ENCODE measurements at regions not wholly inside any gene's neighbourhood (a gene's known extent, or its start where the extent isn't known, plus 50 kb on each side); places are given as distances from the start of the nearest gene placed in this dataset.

DNA sequence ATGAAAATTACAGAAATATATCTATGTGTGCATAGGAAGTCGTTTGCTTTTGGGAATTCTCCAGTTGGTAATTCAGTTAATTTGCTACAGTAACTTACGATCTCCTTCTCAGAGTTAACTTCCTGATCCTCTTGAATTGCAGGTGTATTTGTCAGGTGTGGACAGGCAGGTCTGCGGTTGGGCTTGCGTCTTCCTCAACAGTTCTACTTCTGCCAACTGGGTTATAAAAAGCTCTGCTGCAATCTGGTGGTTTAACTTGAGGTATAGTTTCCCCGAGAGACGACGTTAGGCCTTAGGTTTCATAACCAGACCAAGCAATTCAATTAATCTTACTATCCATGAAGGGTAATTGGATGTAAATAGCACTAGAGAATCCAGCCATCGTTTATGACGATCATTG is 88.2 kb downstream of the GABPA start:
- CTCF ChIA-PET: interaction anchor here (0.5 to 1.4 kb wide), 2 partner anchors 22 to 966 kb away, joined by 3 to 4 read pairs; no protein-coding TSS in a partner anchor

DNA sequence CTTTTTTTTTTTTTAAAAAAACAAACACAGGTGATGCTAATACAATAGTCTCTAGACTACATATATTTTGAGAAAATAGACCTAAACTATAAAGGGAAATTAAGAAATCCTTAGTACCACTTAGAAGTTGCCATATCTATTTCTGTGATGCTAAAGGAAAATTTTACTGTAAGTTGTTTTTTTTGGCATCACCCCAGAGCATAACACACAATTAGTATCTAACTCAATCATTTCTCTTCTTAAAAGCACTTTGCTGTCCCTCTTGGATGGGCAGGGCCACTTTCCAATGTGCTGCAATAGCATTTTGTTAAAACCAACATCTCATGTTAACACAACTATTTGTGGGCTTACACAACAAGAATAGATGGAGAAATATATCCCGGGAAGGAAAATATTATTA is 91.9 kb downstream of the GABPA start:
- Histone ChIP-seq H3K4me3 (ENCODE audit: low read depth in 2 of 2, low read length in 1 of 2) (no peak overlapping the region), H3K9me3 (no peaks in the 10 kb centered on the region), H3F3A (replicated peaks; ENCODE audit: insufficient read depth) (no peaks in the 10 kb centered on the region), H4K20me1 (ENCODE audit: insufficient read depth) (no peaks in the 10 kb centered on the region), H3K9me2 (no peaks in the 10 kb centered on the region), H2AFZ (ENCODE audit: low read depth) (no peak overlapping the region), H3K27ac (ENCODE audit: low read depth in 2 of 2, low read length in 1 of 2) (no peak overlapping the region), H3K9ac (no peak overlapping the region), H3K79me2 (ENCODE audit: insufficient read depth) (no peaks in the 10 kb centered on the region), H3K36me3 (replicated peaks in 1 of 2; ENCODE audit: control insufficient read depth in 1 of 2, insufficient read depth in 2 of 2, low read length in 1 of 2) (no peaks in the 10 kb centered on the region), H3K4me2 (no peak overlapping the region), H3K4me1 (ENCODE audit: control insufficient read depth in 1 of 2, insufficient read depth in 2 of 2, low read depth in 1 of 2, low read length in 1 of 2) (no peaks in the 10 kb centered on the region), H3K27me3 (ENCODE audit: insufficient read depth) (no peaks in the 10 kb centered on the region)
- ChIA-PET CTCF (interaction anchor here (0.7 to 0.9 kb wide), 2 partner anchors 17 to 25 kb away, joined by 3 read pairs; no protein-coding TSS in a partner anchor), POLR2A (interaction anchor here (0.6 kb wide), 1 partner anchor 409 kb away, joined by 3 read pairs; no protein-coding TSS in a partner anchor)
- WGBS (ENCODE audit: low lambda C conversion rate): 26% methylated on average over 1 of the region's 1 CpG
- no peak for DNase-seq
- TF ChIP-seq FOSL2 (IDR thresholded peaks at IDR 0.05; ENCODE audit: borderline replicate concordance, low read depth) (no peak), YY1 (IDR thresholded peaks at IDR 0.05; ENCODE audit: low read depth) (no peak), ELF1 (IDR thresholded peaks at IDR 0.05) (no peak), EP300 (IDR thresholded peaks at IDR 0.05; ENCODE audit: borderline replicate concordance in 1 of 2, low read depth in 1 of 2, low read length in 1 of 2) (no peak), NRF1 (IDR thresholded peaks at IDR 0.05; ENCODE audit: low read depth, low read length) (no peak), SIN3A (IDR thresholded peaks at IDR 0.05; ENCODE audit: borderline replicate concordance, low read depth, low read length) (no peak), SMC3 (IDR thresholded peaks at IDR 0.05; ENCODE audit: low read depth, low read length) (no peak), RFX5 (IDR thresholded peaks at IDR 0.05; ENCODE audit: low read length) (no peak), CHD2 (IDR thresholded peaks at IDR 0.05; ENCODE audit: low read length, partially characterized antibody) (no peak)
- TF ChIP-seq, protein P1, sequence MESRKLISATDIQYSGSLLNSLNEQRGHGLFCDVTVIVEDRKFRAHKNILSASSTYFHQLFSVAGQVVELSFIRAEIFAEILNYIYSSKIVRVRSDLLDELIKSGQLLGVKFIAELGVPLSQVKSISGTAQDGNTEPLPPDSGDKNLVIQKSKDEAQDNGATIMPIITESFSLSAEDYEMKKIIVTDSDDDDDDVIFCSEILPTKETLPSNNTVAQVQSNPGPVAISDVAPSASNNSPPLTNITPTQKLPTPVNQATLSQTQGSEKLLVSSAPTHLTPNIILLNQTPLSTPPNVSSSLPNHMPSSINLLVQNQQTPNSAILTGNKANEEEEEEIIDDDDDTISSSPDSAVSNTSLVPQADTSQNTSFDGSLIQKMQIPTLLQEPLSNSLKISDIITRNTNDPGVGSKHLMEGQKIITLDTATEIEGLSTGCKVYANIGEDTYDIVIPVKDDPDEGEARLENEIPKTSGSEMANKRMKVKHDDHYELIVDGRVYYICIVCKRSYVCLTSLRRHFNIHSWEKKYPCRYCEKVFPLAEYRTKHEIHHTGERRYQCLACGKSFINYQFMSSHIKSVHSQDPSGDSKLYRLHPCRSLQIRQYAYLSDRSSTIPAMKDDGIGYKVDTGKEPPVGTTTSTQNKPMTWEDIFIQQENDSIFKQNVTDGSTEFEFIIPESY (IDR thresholded peaks at IDR 0.05; ENCODE audit: borderline replicate concordance, low read depth): no peak
- TF ChIP-seq, protein P2, sequence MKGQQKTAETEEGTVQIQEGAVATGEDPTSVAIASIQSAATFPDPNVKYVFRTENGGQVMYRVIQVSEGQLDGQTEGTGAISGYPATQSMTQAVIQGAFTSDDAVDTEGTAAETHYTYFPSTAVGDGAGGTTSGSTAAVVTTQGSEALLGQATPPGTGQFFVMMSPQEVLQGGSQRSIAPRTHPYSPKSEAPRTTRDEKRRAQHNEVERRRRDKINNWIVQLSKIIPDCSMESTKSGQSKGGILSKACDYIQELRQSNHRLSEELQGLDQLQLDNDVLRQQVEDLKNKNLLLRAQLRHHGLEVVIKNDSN (IDR thresholded peaks at IDR 0.05; ENCODE audit: borderline replicate concordance, low read depth): no peak
- TF ChIP-seq, protein P3, sequence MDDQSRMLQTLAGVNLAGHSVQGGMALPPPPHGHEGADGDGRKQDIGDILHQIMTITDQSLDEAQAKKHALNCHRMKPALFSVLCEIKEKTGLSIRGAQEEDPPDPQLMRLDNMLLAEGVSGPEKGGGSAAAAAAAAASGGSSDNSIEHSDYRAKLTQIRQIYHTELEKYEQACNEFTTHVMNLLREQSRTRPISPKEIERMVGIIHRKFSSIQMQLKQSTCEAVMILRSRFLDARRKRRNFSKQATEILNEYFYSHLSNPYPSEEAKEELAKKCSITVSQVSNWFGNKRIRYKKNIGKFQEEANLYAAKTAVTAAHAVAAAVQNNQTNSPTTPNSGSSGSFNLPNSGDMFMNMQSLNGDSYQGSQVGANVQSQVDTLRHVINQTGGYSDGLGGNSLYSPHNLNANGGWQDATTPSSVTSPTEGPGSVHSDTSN (IDR thresholded peaks at IDR 0.05): no peak
- TF ChIP-seq, protein P4, sequence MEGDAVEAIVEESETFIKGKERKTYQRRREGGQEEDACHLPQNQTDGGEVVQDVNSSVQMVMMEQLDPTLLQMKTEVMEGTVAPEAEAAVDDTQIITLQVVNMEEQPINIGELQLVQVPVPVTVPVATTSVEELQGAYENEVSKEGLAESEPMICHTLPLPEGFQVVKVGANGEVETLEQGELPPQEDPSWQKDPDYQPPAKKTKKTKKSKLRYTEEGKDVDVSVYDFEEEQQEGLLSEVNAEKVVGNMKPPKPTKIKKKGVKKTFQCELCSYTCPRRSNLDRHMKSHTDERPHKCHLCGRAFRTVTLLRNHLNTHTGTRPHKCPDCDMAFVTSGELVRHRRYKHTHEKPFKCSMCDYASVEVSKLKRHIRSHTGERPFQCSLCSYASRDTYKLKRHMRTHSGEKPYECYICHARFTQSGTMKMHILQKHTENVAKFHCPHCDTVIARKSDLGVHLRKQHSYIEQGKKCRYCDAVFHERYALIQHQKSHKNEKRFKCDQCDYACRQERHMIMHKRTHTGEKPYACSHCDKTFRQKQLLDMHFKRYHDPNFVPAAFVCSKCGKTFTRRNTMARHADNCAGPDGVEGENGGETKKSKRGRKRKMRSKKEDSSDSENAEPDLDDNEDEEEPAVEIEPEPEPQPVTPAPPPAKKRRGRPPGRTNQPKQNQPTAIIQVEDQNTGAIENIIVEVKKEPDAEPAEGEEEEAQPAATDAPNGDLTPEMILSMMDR (IDR thresholded peaks at IDR 0.05): no peak

More for the DNA sequence above, 88.2 kb downstream of the GABPA start:
- Histone ChIP-seq H3K27ac (ENCODE audit: low read depth in 2 of 2, low read length in 1 of 2) (no peak overlapping the region), H3K4me2 (no peak overlapping the region), H2AFZ (ENCODE audit: low read depth) (no peak overlapping the region), H3K9me2 (no peaks in the 10 kb centered on the region), H3F3A (replicated peaks; ENCODE audit: insufficient read depth) (no peaks in the 10 kb centered on the region), H4K20me1 (ENCODE audit: insufficient read depth) (no peaks in the 10 kb centered on the region), H3K36me3 (replicated peaks in 1 of 2; ENCODE audit: control insufficient read depth in 1 of 2, insufficient read depth in 2 of 2, low read length in 1 of 2) (no peaks in the 10 kb centered on the region), H3K9me3 (no peaks in the 10 kb centered on the region), H3K4me3 (ENCODE audit: low read depth in 2 of 2, low read length in 1 of 2) (no peak overlapping the region), H3K4me1 (ENCODE audit: control insufficient read depth in 1 of 2, insufficient read depth in 2 of 2, low read depth in 1 of 2, low read length in 1 of 2) (peaks cover 0 to 3% of the 10 kb centered on the region in 2 experiments; a peak in 1 of 4 replicates), H3K27me3 (ENCODE audit: insufficient read depth) (no peaks in the 10 kb centered on the region), H3K9ac (no peak overlapping the region), H3K79me2 (ENCODE audit: insufficient read depth) (no peaks in the 10 kb centered on the region)
- DNase-seq: no peak
- TF ChIP-seq NFIC (IDR thresholded peaks at IDR 0.05; ENCODE audit: borderline replicate concordance) (no peak), MEF2A (IDR thresholded peaks at IDR 0.05; ENCODE audit: borderline replicate concordance, low read depth) (no peak)
- POLR2A ChIA-PET: no interaction called here
- WGBS (ENCODE audit: low lambda C conversion rate): 59% methylated on average over 9 of the region's 9 CpGs
